HS-5 (cell line): ENCODE measurements at regions not wholly inside any gene's neighbourhood (a gene's known extent, or its start where the extent isn't known, plus 50 kb on each side); places are given as distances from the start of the nearest gene placed in this dataset.
A peak's percentile ranks its signal among the peaks of the same experiment; 100 is the strongest.

Experiments used
- DNase-seq: peaks from one replicate; pipeline ENCODE4 v3.0.0-alpha.2; 2012; ENCODE audit warnings: low read depth

- no peak for DNase-seq
These were observed 207.0 kb upstream of the FOXA2 start for GRCh38 chr20:22791396-22791795.

GRCh38 chr20:22791877-22792525 is 207.6 kb upstream of the FOXA2 start:
- DNase-seq: no peak

- DNase-seq: no peak
These were observed 209.8 kb upstream of the FOXA2 start for GRCh38 chr20:22794200-22794599.

GRCh38 chr20:22795433-22795832 is 211.1 kb upstream of the FOXA2 start:
- no peak for DNase-seq

- DNase-seq: peak; percentile 99
These were observed 211.5 kb upstream of the FOXA2 start for GRCh38 chr20:22795871-22796270.

- DNase-seq: no peak
These were observed 212.2 kb upstream of the FOXA2 start for GRCh38 chr20:22796469-22797077.

- DNase-seq: no peak
These were observed 212.7 kb upstream of the FOXA2 start for GRCh38 chr20:22797103-22797502.

GRCh38 chr20:22799687-22800086 is 215.3 kb upstream of the FOXA2 start:
- no peak for DNase-seq

GRCh38 chr20:22800129-22800528 is 215.8 kb upstream of the FOXA2 start:
- no peak for DNase-seq

- no peak for DNase-seq
These were observed 217.2 kb upstream of the FOXA2 start for GRCh38 chr20:22801528-22801927.

GRCh38 chr20:22802296-22802695 is 217.9 kb upstream of the FOXA2 start:
- no peak for DNase-seq

GRCh38 chr20:22805219-22805618 is 220.8 kb upstream of the FOXA2 start:
- DNase-seq: no peak

GRCh38 chr20:22805996-22806395 is 221.6 kb upstream of the FOXA2 start:
- no peak for DNase-seq

- DNase-seq: no peak
These were observed 222.7 kb upstream of the FOXA2 start for GRCh38 chr20:22807045-22807444.

GRCh38 chr20:22807646-22808244 is 223.4 kb upstream of the FOXA2 start:
- no peak for DNase-seq

GRCh38 chr20:22808628-22809027 is 224.3 kb upstream of the FOXA2 start:
- no peak for DNase-seq

GRCh38 chr20:22810030-22810429 is 225.1 kb upstream of the SSTR4 start:
- DNase-seq: no peak

GRCh38 chr20:22810626-22811569 is 224.2 kb upstream of the SSTR4 start:
- DNase-seq: no peak

GRCh38 chr20:22814471-22815205 is 220.5 kb upstream of the SSTR4 start:
- no peak for DNase-seq

GRCh38 chr20:22815206-22815551 is 219.9 kb upstream of the SSTR4 start:
- no peak for DNase-seq

- DNase-seq: no peak
These were observed 219.4 kb upstream of the SSTR4 start for GRCh38 chr20:22815603-22816315.
